GM04504 (cell line): ENCODE measurements at regions not wholly inside any gene's neighbourhood (a gene's known extent, or its start where the extent isn't known, plus 50 kb on each side); places are given as distances from the start of the nearest gene placed in this dataset.

Experiments
- DNase-seq: peaks from one replicate; pipeline ENCODE4 v3.0.0-alpha.2; 2012; ENCODE audit warnings: low read depth

- no peak for DNase-seq
These were observed 151.6 kb downstream of the SLIT2 start for GRCh38 chr4:20403290-20403689.

DNA sequence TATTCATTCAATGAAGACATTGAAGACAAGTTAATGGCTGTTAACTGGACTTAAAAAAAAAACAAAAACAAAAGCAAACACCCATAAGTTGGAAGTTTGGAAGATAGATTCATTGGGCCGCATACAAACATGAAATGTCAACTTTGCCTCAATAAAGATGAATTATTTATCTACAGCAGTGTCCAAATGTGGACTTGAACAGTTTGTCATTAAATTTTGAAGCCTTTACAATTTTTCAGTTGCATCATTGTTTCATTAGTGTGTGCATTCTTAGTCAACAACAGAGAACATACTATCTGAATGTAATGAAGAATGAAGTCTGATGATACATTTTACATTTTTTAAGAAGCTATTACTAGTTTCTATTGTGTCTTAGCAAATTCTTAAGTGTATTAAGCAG lies 152.1 kb downstream of the SLIT2 start:
- DNase-seq = no peak

GRCh38 chr4:20408611-20409010 lies 156.9 kb downstream of the SLIT2 start:
- no peak for DNase-seq

DNA sequence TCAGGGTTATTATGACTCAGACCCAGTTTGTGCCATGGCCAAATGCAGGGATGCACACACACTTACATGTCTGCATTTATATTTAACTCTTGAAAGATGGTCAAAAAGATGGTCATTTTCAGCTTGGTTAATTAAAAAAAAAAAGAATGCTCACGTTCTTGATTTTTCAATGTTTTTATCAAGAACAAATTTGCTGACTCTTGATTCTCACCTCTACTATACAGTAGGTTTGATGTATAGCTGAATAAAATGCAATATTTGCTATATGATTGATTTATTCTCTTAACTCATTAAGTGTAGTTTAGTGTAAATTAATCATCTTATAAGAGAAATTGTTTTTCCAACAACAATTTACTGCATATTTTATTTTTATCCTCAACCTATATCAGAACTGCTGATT lies 160.4 kb downstream of the SLIT2 start:
- no peak for DNase-seq

- DNase-seq = no peak
These were observed 165.1 kb downstream of the SLIT2 start for GRCh38 chr4:20416800-20417199.

GRCh38 chr4:20418861-20419451 lies 167.3 kb downstream of the SLIT2 start:
- DNase-seq = peak; percentile 47

- DNase-seq = no peak
These were observed 169.4 kb downstream of the SLIT2 start for GRCh38 chr4:20420916-20421602.

DNA sequence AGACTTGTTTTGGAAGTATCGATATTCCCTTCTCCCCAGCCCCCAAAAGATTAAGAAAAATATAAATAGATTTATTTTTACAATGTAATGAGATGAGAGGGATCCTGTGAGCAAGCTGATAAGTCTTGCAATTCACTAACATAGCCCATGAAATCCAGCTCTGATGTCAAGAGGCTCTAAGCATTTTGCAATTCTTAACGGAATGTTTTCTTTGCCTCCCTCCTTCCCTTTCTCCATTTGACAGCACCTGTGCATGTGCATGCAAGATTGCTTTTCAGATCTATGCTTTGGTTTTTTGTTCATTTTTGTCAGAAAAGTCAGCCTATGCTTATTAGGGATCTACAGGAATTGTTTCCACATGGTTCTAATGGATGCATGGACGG lies 169.9 kb downstream of the SLIT2 start:
- DNase-seq = no peak

DNA sequence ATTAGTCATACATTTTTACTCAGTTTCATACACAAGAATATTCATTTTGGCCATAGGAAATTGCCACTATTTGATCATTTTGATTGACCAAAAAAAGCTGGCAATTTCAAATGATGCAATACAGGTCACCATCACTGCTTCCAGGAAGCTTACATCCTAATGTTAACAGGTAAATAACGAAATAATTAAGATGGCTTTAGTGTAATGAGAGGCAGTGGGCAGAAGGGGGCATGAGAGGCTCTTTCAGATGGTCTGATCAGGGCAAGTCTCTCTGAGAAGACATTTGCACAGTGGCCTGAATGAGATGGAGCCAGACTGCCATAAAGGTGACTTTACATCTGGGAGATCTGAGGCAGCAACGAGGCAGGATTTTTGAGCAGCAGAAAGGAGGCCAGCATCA lies 170.7 kb downstream of the SLIT2 start:
- no peak for DNase-seq

DNA sequence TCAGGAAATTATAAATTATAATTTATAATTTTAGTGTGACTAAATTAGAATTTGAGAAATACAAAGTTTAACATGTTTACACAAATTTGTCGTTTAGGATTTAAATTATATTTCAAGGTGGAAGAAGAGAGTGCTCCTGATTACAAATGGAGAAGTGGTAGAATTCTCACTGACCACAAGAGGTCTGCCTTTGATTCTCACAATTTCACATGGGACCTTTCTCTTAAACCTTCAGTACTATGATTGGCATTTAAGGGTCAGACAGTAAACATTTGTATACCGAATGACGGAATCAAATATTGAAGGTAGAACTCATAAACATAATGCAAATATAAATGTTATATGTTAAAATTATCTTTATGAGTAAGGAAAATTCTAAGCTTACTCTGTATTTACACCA lies 171.7 kb downstream of the SLIT2 start:
- DNase-seq = no peak

GRCh38 chr4:20426028-20426427 lies 174.3 kb downstream of the SLIT2 start:
- no peak for DNase-seq

DNA sequence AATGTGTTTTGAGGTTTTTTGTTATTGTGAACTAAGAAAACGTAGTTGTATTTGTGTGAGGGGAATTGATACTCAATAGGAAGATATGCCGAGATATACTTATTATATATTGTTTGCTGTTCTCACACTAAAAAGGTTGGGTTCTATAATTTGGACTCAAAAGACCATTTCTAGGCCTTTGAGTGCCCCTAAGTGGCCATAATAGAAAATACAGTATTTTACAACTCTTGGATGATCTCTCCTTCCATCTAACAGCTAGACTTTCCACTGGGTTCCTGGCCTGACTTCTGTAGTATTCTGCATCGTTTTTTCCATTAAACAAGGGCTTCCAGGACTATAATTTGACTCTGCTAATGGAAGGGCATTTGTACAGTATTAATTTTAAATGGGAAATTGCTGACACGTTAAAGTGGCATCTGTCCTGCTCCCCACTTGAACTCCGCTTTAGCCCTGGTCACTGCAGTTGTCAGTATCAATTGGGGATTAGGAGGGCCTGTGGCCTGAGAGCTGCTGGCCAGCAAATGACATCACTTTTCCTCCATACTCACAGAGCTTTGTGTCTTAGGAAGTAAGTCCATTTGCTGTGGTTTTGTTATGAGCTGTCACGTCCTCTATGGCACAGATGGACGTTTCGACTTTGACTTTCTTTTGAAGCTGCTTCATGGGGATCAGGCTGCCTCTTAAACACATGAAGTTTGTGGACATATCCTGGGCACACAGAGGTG lies 176.9 kb downstream of the SLIT2 start:
- DNase-seq = no peak

- no peak for DNase-seq
These were observed 178.7 kb downstream of the SLIT2 start for GRCh38 chr4:20430259-20430941.

- no peak for DNase-seq
These were observed 179.8 kb downstream of the SLIT2 start for GRCh38 chr4:20431543-20431951.

DNA sequence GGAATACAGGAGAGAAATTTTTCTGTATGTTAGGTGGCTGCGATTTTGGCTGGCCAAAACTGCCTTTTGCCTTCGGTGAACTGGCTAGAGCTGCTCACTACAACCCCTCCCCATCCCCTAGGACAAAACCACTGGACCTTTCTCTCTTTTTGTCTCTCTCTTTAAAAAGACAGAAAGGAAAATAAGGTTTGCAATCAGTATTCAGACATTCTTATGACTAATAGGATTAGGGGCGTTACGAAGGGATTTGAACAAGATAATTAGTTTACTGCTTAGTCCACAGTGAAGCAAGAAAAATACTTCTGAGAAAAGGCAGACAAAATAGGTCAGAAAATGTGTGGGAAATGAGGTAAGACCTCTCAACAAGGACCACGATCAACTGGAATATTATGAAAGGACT lies 180.4 kb downstream of the SLIT2 start:
- DNase-seq = no peak

DNA sequence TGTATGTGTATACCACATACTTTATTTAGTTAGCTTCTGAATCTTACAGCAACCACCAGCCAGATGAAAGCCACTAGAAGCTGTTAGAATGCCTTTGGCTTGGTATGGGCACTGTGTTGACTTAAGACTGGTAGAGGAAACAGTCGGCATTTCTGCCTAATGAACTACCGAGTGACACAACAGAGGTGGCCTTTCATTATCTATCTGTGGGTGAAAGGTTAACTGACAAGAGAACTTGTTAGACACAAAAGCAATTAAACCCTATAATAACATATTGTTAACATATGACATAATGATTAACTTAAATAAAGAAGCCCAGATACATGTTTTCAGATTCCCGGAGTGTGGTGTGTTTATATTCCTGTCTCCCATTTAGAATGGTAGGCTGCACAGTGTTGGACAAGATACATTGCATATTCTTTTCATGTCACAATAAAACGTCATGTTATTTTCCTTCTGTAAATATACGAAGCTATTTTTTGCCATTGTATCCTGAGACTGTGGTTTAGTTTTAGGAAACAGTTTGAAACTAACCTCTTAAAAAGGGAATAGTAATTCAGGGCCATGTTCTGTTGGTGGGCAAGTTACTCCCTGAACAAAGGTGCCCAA lies 181.5 kb downstream of the SLIT2 start:
- DNase-seq = no peak

GRCh38 chr4:20440170-20440569 lies 188.5 kb downstream of the SLIT2 start:
- DNase-seq = no peak

- DNase-seq = no peak
These were observed 191.5 kb downstream of the SLIT2 start for GRCh38 chr4:20443015-20443805.

DNA sequence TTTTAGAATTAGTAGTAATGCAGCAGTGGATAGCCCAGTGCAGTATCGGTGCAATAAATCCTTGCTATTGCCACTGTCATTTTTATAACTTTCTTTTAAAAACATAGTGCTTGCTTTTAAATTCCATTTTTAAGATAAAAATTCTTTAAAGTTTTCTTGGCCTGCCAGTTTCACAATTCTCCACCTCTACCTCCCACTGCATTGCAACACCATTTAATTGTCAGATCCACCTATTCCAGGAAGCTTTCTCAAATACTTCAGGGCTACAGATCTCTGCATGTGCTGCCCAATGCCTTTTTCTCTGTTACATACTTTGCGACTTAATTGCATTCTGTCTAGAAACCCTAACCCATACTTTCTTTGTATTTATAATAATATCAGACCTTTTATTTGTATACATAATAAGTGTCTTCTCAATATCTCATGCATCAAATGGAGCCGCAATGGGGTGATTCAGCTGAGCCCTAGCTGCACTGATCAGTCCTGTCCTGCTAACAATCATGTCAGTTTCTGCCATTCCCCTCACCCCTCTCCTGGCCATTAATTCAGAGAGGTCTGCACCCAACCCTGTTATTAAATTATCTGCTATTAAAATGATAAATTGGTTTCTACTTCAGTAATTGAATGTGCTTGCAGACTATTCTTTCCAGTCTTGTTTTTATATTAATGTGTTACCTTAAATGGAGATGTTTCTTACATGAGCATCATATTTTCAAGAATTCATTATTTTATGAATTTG lies 193.1 kb downstream of the SLIT2 start:
- DNase-seq = no peak

- DNase-seq = no peak
These were observed 194.4 kb downstream of the SLIT2 start for GRCh38 chr4:20445933-20446723.
